ENCODE measurements at regions not wholly inside any gene's neighbourhood (a gene's known extent, or its start where the extent isn't known, plus 50 kb on each side); places are given as distances from the start of the nearest gene placed in this dataset.
A peak's percentile ranks its signal among the peaks of the same experiment; 100 is the strongest.

- FAIRE-seq, result no peak
- Histone ChIP-seq H3K4me1 (ENCODE audit: control insufficient read depth in 3 of 3, insufficient read depth in 2 of 3, low read depth in 1 of 3, low read length in 2 of 3) (peaks cover 0 to 7% (median 0%) of the 10 kb centered on the region in 3 donors), H3K4me3 (ENCODE audit: low read depth in 1 of 3, low read length in 3 of 3) (no peak overlapping the region), H3K9me3 (ENCODE audit: control insufficient read depth in 2 of 2, insufficient read depth in 1 of 2, low read depth in 1 of 2, low read length in 1 of 2) (no peaks in the 10 kb centered on the region), H3K27ac (ENCODE audit: low read depth in 1 of 3, low read length in 2 of 3) (peak overlapping the region in 2 of 3 donors; percentile 6 to 81), H3K27me3 (ENCODE audit: control insufficient read depth in 3 of 3, insufficient read depth in 3 of 3, low read length in 3 of 3) (no peaks in the 10 kb centered on the region), H3K36me3 (ENCODE audit: control insufficient read depth in 3 of 3, insufficient read depth in 2 of 3, low read depth in 1 of 3, low read length in 3 of 3) (no peaks in the 10 kb centered on the region)
- 28 to 58% (median 42%) methylated on average over 10 of the region's 10 CpGs for WGBS, 3 donors
- DNase-seq, result peak; percentile 16 to 75
Measured at GRCh38 chr10:31099664-31100063, 68.0 kb upstream of the ZNF438 start.

- H3K27ac ChIP-seq (ENCODE audit: low read depth in 1 of 3, low read length in 2 of 3), result no peak overlapping the region
- no peaks in the 10 kb centered on the region for H3K36me3 ChIP-seq (ENCODE audit: control insufficient read depth in 3 of 3, insufficient read depth in 2 of 3, low read depth in 1 of 3, low read length in 3 of 3)
- H3K4me3 ChIP-seq (ENCODE audit: low read depth in 1 of 3, low read length in 3 of 3), result no peak overlapping the region
- H3K27me3 ChIP-seq (ENCODE audit: control insufficient read depth in 3 of 3, insufficient read depth in 3 of 3, low read length in 3 of 3), result no peaks in the 10 kb centered on the region
- H3K9me3 ChIP-seq (ENCODE audit: control insufficient read depth in 2 of 2, insufficient read depth in 1 of 2, low read depth in 1 of 2, low read length in 1 of 2), result no peaks in the 10 kb centered on the region
- FAIRE-seq (no peak), DNase-seq (no peak)
- WGBS, 3 donors, result 48 to 73% (median 70%) methylated on average over 1 of the region's 1 CpG
- H3K4me1 ChIP-seq (ENCODE audit: control insufficient read depth in 3 of 3, insufficient read depth in 2 of 3, low read depth in 1 of 3, low read length in 2 of 3), result peaks cover 0 to 7% (median 0%) of the 10 kb centered on the region in 3 donors
Measured at GRCh38 chr10:31100115-31100601, 68.5 kb upstream of the ZNF438 start.

GRCh38 chr10:31100662-31101061 lies 69.0 kb upstream of the ZNF438 start:
- Histone ChIP-seq H3K9me3 (ENCODE audit: control insufficient read depth in 2 of 2, insufficient read depth in 1 of 2, low read depth in 1 of 2, low read length in 1 of 2) (no peaks in the 10 kb centered on the region), H3K4me1 (ENCODE audit: control insufficient read depth in 3 of 3, insufficient read depth in 2 of 3, low read depth in 1 of 3, low read length in 2 of 3) (peaks cover 0 to 7% (median 0%) of the 10 kb centered on the region in 3 donors), H3K4me3 (ENCODE audit: low read depth in 1 of 3, low read length in 3 of 3) (no peak overlapping the region), H3K36me3 (ENCODE audit: control insufficient read depth in 3 of 3, insufficient read depth in 2 of 3, low read depth in 1 of 3, low read length in 3 of 3) (no peaks in the 10 kb centered on the region), H3K27ac (ENCODE audit: low read depth in 1 of 3, low read length in 2 of 3) (peak overlapping the region in 1 of 3 donors; percentile 32), H3K27me3 (ENCODE audit: control insufficient read depth in 3 of 3, insufficient read depth in 3 of 3, low read length in 3 of 3) (no peaks in the 10 kb centered on the region)
- FAIRE-seq (no peak), DNase-seq (no peak)
- 84 to 89% (median 87%) methylated on average over 8 of the region's 8 CpGs for WGBS, 3 donors

GRCh38 chr10:31101123-31101522 lies 69.5 kb upstream of the ZNF438 start:
- no peaks in the 10 kb centered on the region for H3K9me3 ChIP-seq (ENCODE audit: control insufficient read depth in 2 of 2, insufficient read depth in 1 of 2, low read depth in 1 of 2, low read length in 1 of 2)
- DNase-seq (peak in 1 of 2 donors; percentile 8), FAIRE-seq (no peak)
- WGBS, 3 donors, result 43 to 49% (median 44%) methylated on average over 4 of the region's 4 CpGs
- no peaks in the 10 kb centered on the region for H3K27me3 ChIP-seq (ENCODE audit: control insufficient read depth in 3 of 3, insufficient read depth in 3 of 3, low read length in 3 of 3)
- H3K4me1 ChIP-seq (ENCODE audit: control insufficient read depth in 3 of 3, insufficient read depth in 2 of 3, low read depth in 1 of 3, low read length in 2 of 3), result peaks cover 0 to 7% (median 0%) of the 10 kb centered on the region in 3 donors
- H3K36me3 ChIP-seq (ENCODE audit: control insufficient read depth in 3 of 3, insufficient read depth in 2 of 3, low read depth in 1 of 3, low read length in 3 of 3), result no peaks in the 10 kb centered on the region
- peak overlapping the region in 1 of 3 donors; percentile 32 for H3K27ac ChIP-seq (ENCODE audit: low read depth in 1 of 3, low read length in 2 of 3)
- H3K4me3 ChIP-seq (ENCODE audit: low read depth in 1 of 3, low read length in 3 of 3), result no peak overlapping the region

- DNase-seq, result no peak
- no peaks in the 10 kb centered on the region for H3K36me3 ChIP-seq (ENCODE audit: control insufficient read depth in 3 of 3, insufficient read depth in 2 of 3, low read depth in 1 of 3, low read length in 3 of 3)
- H3K27ac ChIP-seq (ENCODE audit: low read depth in 1 of 3, low read length in 2 of 3), result no peak overlapping the region
- H3K4me3 ChIP-seq (ENCODE audit: low read depth in 1 of 3, low read length in 3 of 3), result no peak overlapping the region
- H3K27me3 ChIP-seq (ENCODE audit: control insufficient read depth in 3 of 3, insufficient read depth in 3 of 3, low read length in 3 of 3), result no peaks in the 10 kb centered on the region
- no peaks in the 10 kb centered on the region for H3K9me3 ChIP-seq (ENCODE audit: control insufficient read depth in 2 of 2, insufficient read depth in 1 of 2, low read depth in 1 of 2, low read length in 1 of 2)
- WGBS, 3 donors, result 48 to 64% (median 58%) methylated on average over 2 of the region's 2 CpGs
- peaks cover 0 to 7% (median 0%) of the 10 kb centered on the region in 3 donors for H3K4me1 ChIP-seq (ENCODE audit: control insufficient read depth in 3 of 3, insufficient read depth in 2 of 3, low read depth in 1 of 3, low read length in 2 of 3)
- no peak for FAIRE-seq
Measured at GRCh38 chr10:31102421-31102820, 70.8 kb upstream of the ZNF438 start.

- Histone ChIP-seq H3K4me1 (ENCODE audit: control insufficient read depth in 3 of 3, insufficient read depth in 2 of 3, low read depth in 1 of 3, low read length in 2 of 3) (peaks cover 0 to 7% (median 0%) of the 10 kb centered on the region in 3 donors), H3K4me3 (ENCODE audit: low read depth in 1 of 3, low read length in 3 of 3) (no peak overlapping the region), H3K27ac (ENCODE audit: low read depth in 1 of 3, low read length in 2 of 3) (no peak overlapping the region), H3K27me3 (ENCODE audit: control insufficient read depth in 3 of 3, insufficient read depth in 3 of 3, low read length in 3 of 3) (no peaks in the 10 kb centered on the region), H3K9me3 (ENCODE audit: control insufficient read depth in 2 of 2, insufficient read depth in 1 of 2, low read depth in 1 of 2, low read length in 1 of 2) (no peaks in the 10 kb centered on the region), H3K36me3 (ENCODE audit: control insufficient read depth in 3 of 3, insufficient read depth in 2 of 3, low read depth in 1 of 3, low read length in 3 of 3) (no peaks in the 10 kb centered on the region)
- DNase-seq (no peak), FAIRE-seq (no peak)
- WGBS, 3 donors, result 71 to 80% (median 78%) methylated on average over 3 of the region's 3 CpGs
Measured at GRCh38 chr10:31103112-31103511, 71.4 kb upstream of the ZNF438 start.

- no peak for FAIRE-seq
- no peak overlapping the region for H3K4me3 ChIP-seq (ENCODE audit: low read depth in 1 of 3, low read length in 3 of 3)
- DNase-seq, result no peak
Measured at GRCh38 chr10:31112961-31113360, 81.3 kb upstream of the ZNF438 start.

GRCh38 chr10:31116226-31116625 lies 84.6 kb upstream of the ZNF438 start:
- DNase-seq (no peak), FAIRE-seq (no peak)
- WGBS, 3 donors, result 83 to 89% (median 86%) methylated on average over 6 of the region's 6 CpGs
- Histone ChIP-seq H3K9me3 (ENCODE audit: control insufficient read depth in 2 of 2, insufficient read depth in 1 of 2, low read depth in 1 of 2, low read length in 1 of 2) (peaks cover 0 to 6% of the 10 kb centered on the region in 2 donors), H3K4me3 (ENCODE audit: low read depth in 1 of 3, low read length in 3 of 3) (no peak overlapping the region), H3K27ac (ENCODE audit: low read depth in 1 of 3, low read length in 2 of 3) (no peak overlapping the region), H3K27me3 (ENCODE audit: control insufficient read depth in 3 of 3, insufficient read depth in 3 of 3, low read length in 3 of 3) (no peaks in the 10 kb centered on the region), H3K36me3 (ENCODE audit: control insufficient read depth in 3 of 3, insufficient read depth in 2 of 3, low read depth in 1 of 3, low read length in 3 of 3) (no peaks in the 10 kb centered on the region), H3K4me1 (ENCODE audit: control insufficient read depth in 3 of 3, insufficient read depth in 2 of 3, low read depth in 1 of 3, low read length in 2 of 3) (no peaks in the 10 kb centered on the region)

More at GRCh38 chr10:31112961-31113360, 81.3 kb upstream of the ZNF438 start:
- WGBS, 3 donors, result 54 to 70% (median 63%) methylated on average over 3 of the region's 3 CpGs
- H3K27me3 ChIP-seq (ENCODE audit: control insufficient read depth in 3 of 3, insufficient read depth in 3 of 3, low read length in 3 of 3), result no peaks in the 10 kb centered on the region
- peaks cover 0 to 6% of the 10 kb centered on the region in 2 donors for H3K9me3 ChIP-seq (ENCODE audit: control insufficient read depth in 2 of 2, insufficient read depth in 1 of 2, low read depth in 1 of 2, low read length in 1 of 2)
- no peaks in the 10 kb centered on the region for H3K36me3 ChIP-seq (ENCODE audit: control insufficient read depth in 3 of 3, insufficient read depth in 2 of 3, low read depth in 1 of 3, low read length in 3 of 3)
- H3K27ac ChIP-seq (ENCODE audit: low read depth in 1 of 3, low read length in 2 of 3), result no peak overlapping the region
- no peaks in the 10 kb centered on the region for H3K4me1 ChIP-seq (ENCODE audit: control insufficient read depth in 3 of 3, insufficient read depth in 2 of 3, low read depth in 1 of 3, low read length in 2 of 3)

GRCh38 chr10:31118556-31118955 lies 86.9 kb upstream of the ZNF438 start:
- Histone ChIP-seq H3K9me3 (ENCODE audit: control insufficient read depth in 2 of 2, insufficient read depth in 1 of 2, low read depth in 1 of 2, low read length in 1 of 2) (peaks cover 0 to 6% of the 10 kb centered on the region in 2 donors), H3K27me3 (ENCODE audit: control insufficient read depth in 3 of 3, insufficient read depth in 3 of 3, low read length in 3 of 3) (no peaks in the 10 kb centered on the region), H3K4me3 (ENCODE audit: low read depth in 1 of 3, low read length in 3 of 3) (no peak overlapping the region), H3K4me1 (ENCODE audit: control insufficient read depth in 3 of 3, insufficient read depth in 2 of 3, low read depth in 1 of 3, low read length in 2 of 3) (no peaks in the 10 kb centered on the region), H3K36me3 (ENCODE audit: control insufficient read depth in 3 of 3, insufficient read depth in 2 of 3, low read depth in 1 of 3, low read length in 3 of 3) (no peaks in the 10 kb centered on the region), H3K27ac (ENCODE audit: low read depth in 1 of 3, low read length in 2 of 3) (no peak overlapping the region)
- WGBS, 3 donors, result 53 to 63% (median 57%) methylated on average over 3 of the region's 3 CpGs
- no peak for FAIRE-seq
- no peak for DNase-seq

All from small intestine (tissue), 7 donors.